GM18951 (cell line): ENCODE measurements at regions not wholly inside any gene's neighbourhood (a gene's known extent, or its start where the extent isn't known, plus 50 kb on each side); places are given as distances from the start of the nearest gene placed in this dataset.

ENCODE experiments used
- POLR2A ChIP-seq: IDR thresholded peaks from 4 replicates; pipeline ENCODE4 v1.6.1; 2011; ENCODE audit warnings: mild to moderate bottlenecking; ENCODE audit not compliant: insufficient read length, insufficient read depth; ENCODE audit errors: extremely low read depth
- in situ Hi-C: fragments of 300-500 bp; cut with MboI; formaldehyde crosslinking; loops from one replicate; pipeline ENCODE4 v1.12.0; 2022; ENCODE audit warnings: low sequenced_read_pairs, mixed read lengths, inconsistent platforms; ENCODE audit not compliant: unreplicated experiment

GRCh38 chr1:190029441-190029840 is 448.2 kb downstream of the BRINP3 start:
- in situ Hi-C loops = no loop called here
- no peak for TF ChIP-seq POLR2A

GRCh38 chr1:190043655-190044054 is 434.0 kb downstream of the BRINP3 start:
- in situ Hi-C loops = no loop called here
- no peak for TF ChIP-seq POLR2A

- in situ Hi-C loops = no loop called here
Measured at GRCh38 chr1:190046231-190046630, 431.4 kb downstream of the BRINP3 start.

More at GRCh38 chr1:190046231-190046630, 431.4 kb downstream of the BRINP3 start:
- TF ChIP-seq POLR2A = no peak
